Retinal pigment epithelial cell (primary cell): ENCODE measurements at regions not wholly inside any gene's neighbourhood (a gene's known extent, or its start where the extent isn't known, plus 50 kb on each side); places are given as distances from the start of the nearest gene placed in this dataset.

ENCODE experiments used
- DNase-seq: peaks from one replicate; pipeline ENCODE4 v3.0.0-alpha.2; 2010; ENCODE audit warnings: low read depth
- H3K4me3 ChIP-seq: 2 replicates; pipeline ENCODE4 v1.5.1; 2011; ENCODE audit warnings: mild to moderate bottlenecking, low read length, control low read depth, moderate library complexity
- TF ChIP-seq, protein P1 (sequence below): conservative IDR thresholded peaks from 2 replicates; pipeline ENCODE4 v1.5.1; 2011; ENCODE audit warnings: low read depth, low read length, control low read depth, inconsistent platforms

DNA sequence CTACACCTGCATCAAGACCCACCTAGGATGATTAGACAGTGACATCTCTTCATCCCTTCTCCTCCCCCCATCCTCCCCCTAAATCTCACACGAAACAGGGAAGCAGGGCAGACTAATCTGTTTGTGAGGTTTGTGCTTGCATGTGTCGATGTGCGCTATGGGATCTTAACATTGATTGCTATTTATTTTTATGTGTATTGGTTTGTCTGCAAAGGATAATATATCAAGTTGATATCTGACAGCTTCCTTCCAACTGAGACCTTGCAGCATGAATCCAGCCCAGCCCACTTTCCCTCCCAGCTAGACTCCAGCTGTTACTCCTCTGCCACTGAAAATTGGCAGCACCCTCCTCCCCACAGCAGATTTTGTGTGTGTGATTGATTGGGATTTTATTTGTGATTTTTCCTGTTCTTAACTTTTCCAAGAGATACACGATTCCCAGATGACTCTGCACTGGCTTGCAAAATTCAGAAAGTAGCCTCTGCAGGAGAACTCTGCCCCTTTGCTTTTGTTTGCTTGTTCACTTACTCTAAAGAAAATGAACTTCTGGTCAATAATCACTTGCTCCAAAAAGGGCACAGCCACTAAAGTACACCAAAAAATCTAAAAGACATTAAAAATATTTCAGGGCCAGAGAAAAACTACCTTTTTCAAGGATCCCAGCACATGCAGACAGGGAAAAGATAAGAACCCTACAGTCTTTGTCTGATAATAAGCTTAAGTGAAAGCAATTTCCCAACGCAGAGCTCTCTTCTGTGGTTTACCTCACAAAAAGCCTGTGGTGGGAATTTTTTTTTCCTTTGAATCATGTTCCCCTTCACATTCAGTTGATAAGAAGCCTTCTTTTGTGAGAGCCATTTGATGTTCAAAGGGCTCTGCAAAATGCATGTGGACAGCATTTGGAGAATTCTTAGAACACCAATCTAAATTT lies 222.1 kb downstream of the RPS29 start:
- TF ChIP-seq, protein P1, sequence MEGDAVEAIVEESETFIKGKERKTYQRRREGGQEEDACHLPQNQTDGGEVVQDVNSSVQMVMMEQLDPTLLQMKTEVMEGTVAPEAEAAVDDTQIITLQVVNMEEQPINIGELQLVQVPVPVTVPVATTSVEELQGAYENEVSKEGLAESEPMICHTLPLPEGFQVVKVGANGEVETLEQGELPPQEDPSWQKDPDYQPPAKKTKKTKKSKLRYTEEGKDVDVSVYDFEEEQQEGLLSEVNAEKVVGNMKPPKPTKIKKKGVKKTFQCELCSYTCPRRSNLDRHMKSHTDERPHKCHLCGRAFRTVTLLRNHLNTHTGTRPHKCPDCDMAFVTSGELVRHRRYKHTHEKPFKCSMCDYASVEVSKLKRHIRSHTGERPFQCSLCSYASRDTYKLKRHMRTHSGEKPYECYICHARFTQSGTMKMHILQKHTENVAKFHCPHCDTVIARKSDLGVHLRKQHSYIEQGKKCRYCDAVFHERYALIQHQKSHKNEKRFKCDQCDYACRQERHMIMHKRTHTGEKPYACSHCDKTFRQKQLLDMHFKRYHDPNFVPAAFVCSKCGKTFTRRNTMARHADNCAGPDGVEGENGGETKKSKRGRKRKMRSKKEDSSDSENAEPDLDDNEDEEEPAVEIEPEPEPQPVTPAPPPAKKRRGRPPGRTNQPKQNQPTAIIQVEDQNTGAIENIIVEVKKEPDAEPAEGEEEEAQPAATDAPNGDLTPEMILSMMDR: no peak
- DNase-seq: no peak
- H3K4me3 ChIP-seq: no peak overlapping the region

DNA sequence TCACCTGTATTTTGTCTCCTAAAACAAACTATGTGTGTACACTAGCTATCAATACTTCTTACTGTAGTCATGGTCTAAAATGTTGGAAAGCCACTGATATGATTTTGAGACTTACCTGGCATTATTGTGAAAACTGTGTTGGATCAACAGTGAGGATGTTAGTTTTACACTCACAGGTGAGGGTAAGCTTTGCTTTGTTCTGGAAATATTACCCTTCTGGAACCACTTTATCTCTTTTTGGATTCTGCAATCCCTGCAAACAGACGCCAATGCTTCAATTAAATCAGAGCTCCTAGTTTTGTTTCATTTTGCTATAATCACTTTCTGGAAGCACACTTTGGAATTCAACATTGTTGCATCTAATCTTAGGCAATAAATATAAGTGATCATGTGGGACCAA lies 223.3 kb downstream of the RPS29 start:
- TF ChIP-seq, protein P1: no peak
- DNase-seq: no peak
- no peak overlapping the region for H3K4me3 ChIP-seq

DNA sequence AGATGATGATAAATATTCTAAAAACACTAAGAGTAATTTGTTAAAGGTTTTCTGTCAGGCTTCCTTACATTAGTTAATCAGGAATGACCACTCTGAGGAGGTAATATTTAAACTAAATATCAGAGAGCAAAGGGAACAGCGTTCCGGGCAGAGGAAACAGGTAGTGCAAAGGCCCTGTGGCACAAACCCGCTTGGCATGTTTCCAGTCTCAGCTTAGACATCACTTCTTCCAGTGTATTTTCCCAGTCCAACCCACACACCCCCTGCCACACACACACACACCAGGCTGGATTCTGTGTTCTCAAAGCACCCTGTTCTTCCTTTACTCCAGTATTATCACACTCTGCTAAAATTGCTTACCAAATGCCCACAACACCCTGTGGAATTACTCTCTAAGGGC lies 247.1 kb downstream of the RPS29 start:
- no peak overlapping the region for H3K4me3 ChIP-seq
- TF ChIP-seq, protein P1: no peak
- DNase-seq: no peak

DNA sequence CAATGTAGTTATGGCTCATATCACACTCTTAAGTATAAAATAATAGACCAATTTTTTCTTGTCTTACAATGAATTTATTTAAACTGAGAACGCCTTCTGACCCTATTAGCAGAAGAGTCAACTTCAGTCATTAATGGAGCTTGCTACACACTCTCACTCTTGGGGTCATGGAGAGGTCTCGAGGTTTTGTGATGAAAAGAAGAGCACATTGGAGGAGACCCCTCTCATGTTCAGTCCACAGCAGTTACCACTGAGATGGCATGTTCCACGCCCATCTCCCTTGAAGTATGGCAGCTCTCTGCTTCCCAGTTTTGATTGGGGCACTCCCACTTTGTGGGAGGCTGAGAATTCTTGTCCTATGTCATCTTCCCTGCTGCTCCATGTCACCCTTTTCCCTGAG lies 266.4 kb downstream of the RPS29 start:
- no peak for DNase-seq
- no peak overlapping the region for H3K4me3 ChIP-seq
- TF ChIP-seq, protein P1: no peak

DNA sequence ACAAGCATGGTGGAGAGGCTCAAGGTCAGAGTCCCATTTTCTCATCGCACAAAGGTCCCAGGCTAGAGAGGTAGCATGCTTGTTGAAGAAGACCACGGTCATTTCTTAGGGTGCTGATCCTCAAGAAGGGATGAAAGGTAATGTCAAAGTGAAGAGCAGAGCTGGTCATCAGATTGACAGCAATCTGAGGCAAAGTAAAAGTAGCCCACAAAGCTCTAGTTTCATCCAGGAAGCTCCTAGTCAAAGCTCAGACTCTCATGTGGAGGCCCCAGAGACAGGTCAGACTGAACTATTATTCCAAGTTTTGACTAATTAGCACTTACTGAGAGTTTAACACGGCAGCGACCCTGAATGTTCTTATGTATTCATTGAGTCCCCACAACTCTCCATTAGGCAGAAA lies 270.6 kb downstream of the RPS29 start:
- TF ChIP-seq, protein P1: no peak
- no peak for DNase-seq
- H3K4me3 ChIP-seq: no peak overlapping the region

DNA sequence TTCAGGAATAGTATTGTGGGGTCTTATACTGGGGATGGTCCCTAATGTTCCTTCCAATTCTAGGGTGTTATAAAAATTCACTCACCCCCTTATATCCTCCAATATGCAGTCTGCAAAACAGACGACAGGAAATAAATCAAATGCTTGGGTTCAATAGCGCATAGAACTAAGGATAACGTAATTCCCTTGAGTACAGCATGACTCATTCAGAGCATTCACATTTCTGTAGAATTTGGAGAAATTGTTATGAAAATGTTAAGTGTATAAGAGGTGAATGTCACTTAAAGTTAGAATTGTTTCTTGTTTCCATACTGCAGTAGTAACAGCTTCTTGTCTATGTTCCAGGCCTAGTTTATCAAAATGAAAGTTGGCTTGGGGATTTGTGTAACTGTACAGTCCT lies 271.4 kb downstream of the RPS29 start:
- DNase-seq: no peak
- no peak overlapping the region for H3K4me3 ChIP-seq
- TF ChIP-seq, protein P1: no peak

DNA sequence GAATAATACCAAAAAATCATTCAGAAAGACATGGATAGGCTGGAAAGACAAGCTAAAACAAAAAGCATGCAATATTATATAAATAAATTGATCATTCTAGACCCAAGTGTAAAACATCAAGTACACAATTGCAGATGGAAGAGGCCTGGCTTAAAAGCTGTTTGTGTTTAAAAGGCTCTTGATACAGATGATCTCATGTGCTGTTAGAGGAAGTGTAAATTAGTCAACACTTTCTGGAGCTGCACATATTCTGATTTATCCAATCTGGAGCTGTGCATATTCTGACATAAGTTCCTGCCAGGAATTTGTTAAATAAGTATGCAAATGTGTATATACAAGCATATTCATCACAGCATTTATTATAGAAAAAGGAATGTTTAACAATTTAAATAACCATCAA lies 273.1 kb downstream of the RPS29 start:
- TF ChIP-seq, protein P1: no peak
- no peak overlapping the region for H3K4me3 ChIP-seq
- no peak for DNase-seq
